ENCODE measurements at regions not wholly inside any gene's neighbourhood (a gene's known extent, or its start where the extent isn't known, plus 50 kb on each side); places are given as distances from the start of the nearest gene placed in this dataset.
A peak's percentile ranks its signal among the peaks of the same experiment; 100 is the strongest.

GRCh38 chr13:89862011-89862690, 1485.3 kb upstream of the MIR17HG start:
- no peak for DNase-seq

- DNase-seq = no peak
Observed at GRCh38 chr13:89862691-89863036, 1484.8 kb upstream of the MIR17HG start.

- no peak for DNase-seq
Observed at GRCh38 chr13:89865164-89866064, 1482.1 kb upstream of the MIR17HG start.

GRCh38 chr13:89869312-89869711, 1478.2 kb upstream of the MIR17HG start:
- no peak for DNase-seq

- no peak for DNase-seq
Observed at GRCh38 chr13:89878904-89879303, 1468.6 kb upstream of the MIR17HG start.

- no peak for DNase-seq
Observed at GRCh38 chr13:89880201-89880600, 1467.3 kb upstream of the MIR17HG start.

GRCh38 chr13:89883893-89884448, 1463.5 kb upstream of the MIR17HG start:
- DNase-seq = no peak

- DNase-seq = no peak
Observed at GRCh38 chr13:89890806-89891205, 1456.7 kb upstream of the MIR17HG start.

GRCh38 chr13:89891416-89891815, 1456.1 kb upstream of the MIR17HG start:
- no peak for DNase-seq

- no peak for DNase-seq
Observed at GRCh38 chr13:89897681-89898080, 1449.8 kb upstream of the MIR17HG start.

- DNase-seq = peak; percentile 98
Observed at GRCh38 chr13:89899302-89900103, 1448.0 kb upstream of the MIR17HG start.

GRCh38 chr13:89900104-89900765, 1447.3 kb upstream of the MIR17HG start:
- peak; percentile 70 for DNase-seq

GRCh38 chr13:89902223-89902622, 1445.3 kb upstream of the MIR17HG start:
- DNase-seq = no peak

- DNase-seq = no peak
Observed at GRCh38 chr13:89903115-89903514, 1444.4 kb upstream of the MIR17HG start.

GRCh38 chr13:89910166-89910565, 1437.3 kb upstream of the MIR17HG start:
- no peak for DNase-seq

- no peak for DNase-seq
Observed at GRCh38 chr13:89916551-89916950, 1430.9 kb upstream of the MIR17HG start.

- DNase-seq = no peak
Observed at GRCh38 chr13:89920461-89920860, 1427.0 kb upstream of the MIR17HG start.

GRCh38 chr13:89923052-89923451, 1424.4 kb upstream of the MIR17HG start:
- no peak for DNase-seq

- DNase-seq = no peak
Observed at GRCh38 chr13:89923736-89924135, 1423.8 kb upstream of the MIR17HG start.

GRCh38 chr13:89925107-89925506, 1422.4 kb upstream of the MIR17HG start:
- DNase-seq = no peak

GRCh38 chr13:89930861-89931260, 1416.6 kb upstream of the MIR17HG start:
- DNase-seq = no peak

GRCh38 chr13:89932902-89933301, 1414.6 kb upstream of the MIR17HG start:
- DNase-seq = no peak

GRCh38 chr13:89936256-89936655, 1411.2 kb upstream of the MIR17HG start:
- no peak for DNase-seq

All from DMS153 (cell line).